GM12878 (cell line): ENCODE measurements at regions not wholly inside any gene's neighbourhood (a gene's known extent, or its start where the extent isn't known, plus 50 kb on each side); places are given as distances from the start of the nearest gene placed in this dataset.

ENCODE experiments used
- ATAC-seq: fragments of 200-7000 bp; cut with Tn5 transposase; 3 replicates; pipeline ENCODE4 v1.9.1; 2020; ENCODE audit warnings: mild to moderate bottlenecking, moderate library complexity
- BruUV-seq: library from RNA; stranded (reverse); fragments of 400-500 nt; replicated peaks from 2 replicates; lab custom pipeline; 2021; lab: Mats Ljungman, UMichigan
- CTCF ChIA-PET: fragments of 300-600 bp; sonication (Branson Sonifier 250); formaldehyde crosslinking; extraction: SDS; loops from one replicate; lab custom pipeline; 2021; ENCODE audit warnings: inconsistent platforms; lab: Yijun Ruan, JAX
- POLR2A ChIA-PET: fragments of 350-600 bp; formaldehyde crosslinking; extraction: SDS; loops from one replicate; lab custom pipeline; 2021; ENCODE audit warnings: inconsistent platforms; lab: Charles Lee
- RAD21 ChIA-PET: fragments of 300-600 bp; sonication (Branson Sonifier 250); formaldehyde crosslinking; loops from one replicate; lab custom pipeline; 2023; ENCODE audit warnings: antibody characterized with exemption; ENCODE audit not compliant: unreplicated experiment; lab: Charles Lee
- SMC1A ChIA-PET: fragments of 300-600 bp; sonication (Branson Sonifier 250); formaldehyde crosslinking; loops from one replicate; lab custom pipeline; 2023; ENCODE audit not compliant: unreplicated experiment, uncharacterized antibody; lab: Charles Lee
- DNase-seq: peaks from one replicate; pipeline ENCODE4 v3.0.0-alpha.2; 2011; ENCODE audit warnings: low read depth, low spot score
- FAIRE-seq: peaks from 3 replicates; lab custom pipeline; 2011; peaks lifted over from hg19 to GRCh38; lab: Jason Lieb, UNC
- H2AFZ ChIP-seq: 2 replicates; pipeline ENCODE4 v1.6.0; 2011; ENCODE audit warnings: low read depth, low read length, control low read depth; ENCODE audit not compliant: control insufficient read depth
- H3K27ac ChIP-seq: 2 replicates; pipeline ENCODE4 v1.5.1; 2011; ENCODE audit warnings: control low read depth; ENCODE audit not compliant: control insufficient read depth, insufficient read depth
- H3K27me3 ChIP-seq, 2 experiments: replicated peaks in 1 of 2; 2 replicates each; pipeline versions ENCODE4 v1.6.0 to v1.6.1; 2011; ENCODE audit warnings: low read length in 1 of 2; ENCODE audit not compliant: control insufficient read depth in 2 of 2, insufficient read depth in 2 of 2
- H3K36me3 ChIP-seq, 2 experiments: 2 replicates each; pipeline ENCODE4 v1.5.1; 2011; ENCODE audit warnings: low read length in 1 of 2; ENCODE audit not compliant: control insufficient read depth in 2 of 2, insufficient read depth in 2 of 2
- H3K4me1 ChIP-seq: 2 replicates; pipeline ENCODE4 v1.6.1; 2011; ENCODE audit warnings: mild to moderate bottlenecking, low read length, moderate library complexity, mixed read lengths; ENCODE audit not compliant: control insufficient read depth, insufficient read depth
- H3K4me2 ChIP-seq: 2 replicates; pipeline ENCODE4 v1.6.0; 2011; ENCODE audit warnings: control low read depth; ENCODE audit not compliant: control insufficient read depth, insufficient read depth
- H3K4me3 ChIP-seq: fragments of 200-600 bp; sonication (generic); 2 replicates; pipeline ENCODE4 v1.5.1; 2016
- H3K79me2 ChIP-seq: 2 replicates; pipeline ENCODE4 v1.6.0; 2011; ENCODE audit warnings: low read length; ENCODE audit not compliant: control insufficient read depth, insufficient read depth
- H3K9ac ChIP-seq: 2 replicates; pipeline ENCODE4 v1.8.0; 2011; ENCODE audit warnings: low read length, control low read depth, mixed read lengths; ENCODE audit not compliant: control insufficient read depth, insufficient read depth
- H3K9me3 ChIP-seq: replicated peaks from 3 replicates; pipeline ENCODE4 v1.5.1; 2011; ENCODE audit warnings: mild to moderate bottlenecking, low read length; ENCODE audit not compliant: control insufficient read depth, insufficient read depth
- H4K20me1 ChIP-seq: 2 replicates; pipeline ENCODE4 v1.6.0; 2011; ENCODE audit not compliant: control insufficient read depth, insufficient read depth
- CREB1 ChIP-seq: IDR thresholded peaks from 2 replicates; pipeline ENCODE4 v1.6.1; 2012; ENCODE audit warnings: low read depth, mild to moderate bottlenecking, inconsistent platforms
- DPF2 ChIP-seq: fragments of 450-650 bp; IDR thresholded peaks from 2 replicates; pipeline ENCODE4 v1.6.1; 2017; ENCODE audit warnings: mild to moderate bottlenecking
- EP300 ChIP-seq, 2 experiments: fragments of 150-350 bp in 1 of 2; IDR thresholded peaks; 2 replicates each; pipeline ENCODE4 v1.6.1; 2011 to 2012; ENCODE audit warnings: low read depth in 2 of 2, low read length in 2 of 2, borderline replicate concordance in 1 of 2, improper control_type of control experiment in 1 of 2, inconsistent platforms in 1 of 2; ENCODE audit not compliant: control insufficient read depth in 1 of 2
- FOXM1 ChIP-seq: IDR thresholded peaks from 2 replicates; pipeline ENCODE4 v1.6.1; 2012; ENCODE audit warnings: low read depth, mild to moderate bottlenecking, inconsistent platforms, low read length, moderate library complexity
- HDGF ChIP-seq: fragments of 450-650 bp; IDR thresholded peaks from 2 replicates; pipeline ENCODE4 v1.6.1; 2016; ENCODE audit warnings: antibody characterized with exemption
- RB1 ChIP-seq: fragments of 450-650 bp; formaldehyde crosslinking; IDR thresholded peaks from 2 replicates; pipeline ENCODE4 v1.6.1; 2017; ENCODE audit warnings: mild to moderate bottlenecking, borderline replicate concordance
- SMC3 ChIP-seq: IDR thresholded peaks from 2 replicates; pipeline ENCODE4 v1.6.1; 2011; ENCODE audit warnings: low read length, improper control_type of control experiment, borderline replicate concordance
- STAT1 ChIP-seq: fragments of 450-650 bp; conservative IDR thresholded peaks from 2 replicates; pipeline ENCODE4 v1.6.1; 2014; ENCODE audit warnings: antibody characterized with exemption, mild to moderate bottlenecking
- SUPT20H ChIP-seq: IDR thresholded peaks from 2 replicates; pipeline ENCODE4 v1.6.1; 2011; ENCODE audit warnings: low read depth, mild to moderate bottlenecking, low read length, moderate library complexity, borderline replicate concordance; ENCODE audit not compliant: control insufficient read depth
- SUZ12 ChIP-seq: fragments of 200-600 bp; sonication (generic); IDR thresholded peaks from one replicate; pipeline ENCODE4 v1.6.1; 2018; ENCODE audit warnings: antibody characterized with exemption, mild to moderate bottlenecking; ENCODE audit not compliant: unreplicated experiment
- YY1 ChIP-seq: IDR thresholded peaks from 2 replicates; pipeline ENCODE4 v1.6.1; 2011; ENCODE audit warnings: low read depth, mild to moderate bottlenecking, low read length
- ZBTB11 ChIP-seq: fragments of 450-650 bp; formaldehyde crosslinking; IDR thresholded peaks from 2 replicates; pipeline ENCODE4 v1.5.0; 2022; ENCODE audit warnings: mild to moderate bottlenecking, missing genetic modification characterization
- WGBS: methylation state at CpG from one replicate; pipeline ENCODE4 v1.1.6; 2016; ENCODE audit warnings: low lambda C conversion rate; ENCODE audit not compliant: insufficient replicate concordance, insufficient coverage; ENCODE audit errors: missing lambda C conversion rate; 5-methylcytosine and 5-hydroxymethylcytosine counted together
- in situ Hi-C: fragments of 300-500 bp; cut with MboI; formaldehyde crosslinking; loops from 9 replicates; pipeline ENCODE4 v1.14.3; 2018; ENCODE audit warnings: mixed read lengths
- intact Hi-C: fragments of 100-400 bp; cut with micrococcal nuclease; formaldehyde crosslinking; loops from one replicate; pipeline ENCODE4 v1.14.2; 2022; ENCODE audit not compliant: unreplicated experiment

DNA sequence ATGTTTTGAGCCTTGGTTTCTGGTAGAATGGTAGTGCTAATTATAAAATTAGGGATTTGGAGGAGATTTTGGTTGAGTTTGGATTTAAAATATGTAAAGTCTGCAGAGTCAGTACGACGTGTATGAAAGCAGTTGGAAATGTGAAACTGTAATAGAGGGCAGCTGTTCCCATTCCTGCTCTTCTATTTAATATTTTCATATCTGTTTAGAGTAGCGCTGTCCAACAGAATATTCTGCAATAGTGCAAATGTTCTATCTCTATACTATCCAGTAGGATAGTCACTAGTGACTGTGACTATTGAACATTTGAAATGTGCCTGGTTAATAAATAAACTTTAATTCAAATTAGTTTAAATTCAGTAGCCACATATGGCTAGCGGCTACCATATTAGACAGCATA, 443.4 kb upstream of the SOX9 start:
- no TSS peak for BruUV-seq
- intact Hi-C loops = no loop called here

More for the DNA sequence above, 443.4 kb upstream of the SOX9 start:
- DNase-seq (no peak), ATAC-seq (no peak), FAIRE-seq (no peak)
- ChIA-PET SMC1A (no interaction called here), POLR2A (no interaction called here), CTCF (no interaction called here), RAD21 (no interaction called here)
- H2AFZ ChIP-seq = no peak overlapping the region
- no peaks in the 10 kb centered on the region for H3K27me3 ChIP-seq
- no peak overlapping the region for H3K27ac ChIP-seq
- H3K4me1 ChIP-seq = no peaks in the 10 kb centered on the region
- H4K20me1 ChIP-seq = no peaks in the 10 kb centered on the region
- no peak overlapping the region for H3K4me3 ChIP-seq
- in situ Hi-C loops = no loop called here
- 24% methylated on average over 4 of the region's 4 CpGs for WGBS
- H3K9ac ChIP-seq = no peak overlapping the region
- no peaks in the 10 kb centered on the region for H3K36me3 ChIP-seq
- H3K79me2 ChIP-seq = no peaks in the 10 kb centered on the region
- H3K9me3 ChIP-seq = no peaks in the 10 kb centered on the region
- H3K4me2 ChIP-seq = no peak overlapping the region
- TF ChIP-seq FOXM1 (no peak), SUPT20H (no peak), SUZ12 (no peak), EP300 (IDR thresholded peaks at IDR 0.05; ENCODE audit: borderline replicate concordance in 1 of 2, control insufficient read depth in 1 of 2, low read depth in 2 of 2, low read length in 2 of 2) (no peak), SMC3 (no peak), RB1 (no peak), ZBTB11 (CRISPR knock-in tag) (no peak), DPF2 (no peak), HDGF (no peak), YY1 (no peak), CREB1 (no peak), STAT1 (no peak)
